NCI-H2107 (cell line): ENCODE measurements at regions not wholly inside any gene's neighbourhood (a gene's known extent, or its start where the extent isn't known, plus 50 kb on each side); places are given as distances from the start of the nearest gene placed in this dataset.

Experiments
- DNase-seq: peaks from one replicate; lab custom pipeline; 2025; lab: John Stamatoyannopoulos, UW

DNA sequence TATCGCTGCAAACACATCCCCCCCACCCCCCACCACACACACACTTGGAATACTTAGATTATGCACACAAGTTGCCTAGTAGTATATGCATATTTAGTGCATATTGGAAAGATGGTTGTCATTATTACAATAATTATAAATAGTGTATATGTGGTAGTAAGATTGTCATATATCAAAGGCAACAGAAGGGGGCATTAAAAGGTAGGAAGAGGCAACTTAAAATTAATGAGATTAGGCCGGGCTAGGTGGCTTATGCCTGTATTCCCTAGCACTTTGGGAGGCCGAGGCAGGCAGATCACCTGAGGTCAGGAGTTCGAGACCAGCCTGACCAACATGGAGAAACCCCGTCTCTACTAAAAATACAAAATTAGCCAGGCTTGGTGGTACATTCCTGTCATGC lies 52.1 kb downstream of the GSC start:
- DNase-seq: no peak

- no peak for DNase-seq
Observed at GRCh38 chr14:94716976-94717375, 52.9 kb downstream of the GSC start.

DNA sequence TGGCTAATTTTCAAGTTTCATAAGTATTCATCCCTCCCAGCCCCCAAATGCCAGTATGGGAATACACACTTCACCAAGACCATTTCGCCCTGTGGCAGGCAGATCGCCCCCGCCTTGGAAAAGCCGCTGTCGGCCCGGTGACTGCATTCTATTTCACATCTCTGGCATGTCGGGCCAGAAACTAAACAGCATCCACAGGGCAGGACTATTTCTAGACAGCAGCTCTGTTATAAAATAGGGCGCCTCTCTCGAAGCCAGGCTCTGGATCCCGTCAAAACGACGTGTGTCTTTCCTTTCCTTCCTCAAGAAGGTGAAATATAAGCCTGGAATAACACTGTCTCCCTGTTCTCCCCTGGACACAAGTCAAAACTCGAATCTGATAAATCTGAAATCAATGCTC lies 56.8 kb downstream of the GSC start:
- no peak for DNase-seq

- DNase-seq: no peak
Observed at GRCh38 chr14:94710731-94711130, 59.2 kb downstream of the GSC start.

GRCh38 chr14:94707494-94707893 lies 62.4 kb downstream of the GSC start:
- no peak for DNase-seq

DNA sequence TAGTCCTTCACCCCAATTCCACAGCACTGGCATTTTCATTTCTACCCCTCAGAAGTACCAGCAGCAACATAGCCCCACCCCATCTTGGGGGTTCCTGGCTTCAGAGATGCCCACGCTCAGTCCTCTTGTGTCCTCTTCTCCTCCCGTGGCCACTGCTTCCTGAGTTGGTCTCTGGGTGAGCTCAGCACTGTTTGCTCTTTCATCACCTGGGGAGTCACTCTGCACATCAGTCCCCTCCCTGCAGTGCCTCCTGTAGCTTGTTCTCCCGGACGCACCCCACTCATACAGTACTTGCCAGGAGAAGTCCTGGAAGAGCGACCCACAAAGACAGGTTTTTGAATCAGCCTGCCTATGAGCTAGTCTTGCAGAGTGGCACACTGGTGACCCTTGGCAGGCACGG lies 63.8 kb downstream of the GSC start:
- DNase-seq: no peak

- no peak for DNase-seq
Observed at GRCh38 chr14:94702629-94703028, 67.3 kb downstream of the GSC start.

- DNase-seq: no peak
Observed at GRCh38 chr14:94701861-94702370, 68.0 kb downstream of the GSC start.

DNA sequence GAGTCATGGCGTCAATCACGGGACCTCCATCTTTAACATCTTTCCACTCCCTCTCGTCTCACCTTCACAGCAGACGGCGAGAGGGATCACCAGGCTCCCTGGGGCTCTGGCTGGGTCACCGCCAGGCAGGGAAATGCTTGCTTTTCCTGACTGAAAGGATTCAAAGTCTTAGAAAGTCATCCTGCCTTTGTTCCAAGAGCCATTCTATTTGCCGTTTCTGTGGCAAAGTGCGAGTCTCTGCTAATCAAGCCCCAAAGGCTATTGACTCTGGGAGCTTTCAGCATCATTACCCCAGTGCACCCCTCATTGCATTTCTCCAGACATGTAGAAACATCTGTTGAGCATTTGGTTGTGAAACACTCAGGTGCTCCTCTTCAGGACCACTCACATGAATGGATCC lies 69.6 kb downstream of the GSC start:
- no peak for DNase-seq

DNA sequence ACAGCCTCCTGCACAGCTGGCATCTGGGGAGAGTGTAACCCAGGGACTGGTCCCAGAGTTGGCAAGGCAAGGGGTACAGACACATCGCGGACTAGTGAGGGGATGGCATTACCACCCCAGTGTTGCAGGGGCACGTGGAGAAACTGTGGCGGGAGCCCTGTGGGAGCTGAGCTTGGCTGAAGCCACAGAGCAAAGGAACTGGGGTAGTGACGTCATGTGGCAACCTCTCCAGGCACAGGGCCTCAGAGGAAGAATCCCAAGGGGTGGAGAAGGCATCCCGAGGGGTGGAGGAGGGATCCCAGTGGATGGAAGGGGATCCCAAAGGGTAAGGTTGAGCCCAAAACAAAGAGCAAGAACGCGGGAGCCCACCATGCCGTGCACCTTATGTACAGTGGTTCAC lies 70.1 kb downstream of the GSC start:
- no peak for DNase-seq

GRCh38 chr14:94697773-94698556 lies 71.9 kb downstream of the GSC start:
- DNase-seq: no peak

DNA sequence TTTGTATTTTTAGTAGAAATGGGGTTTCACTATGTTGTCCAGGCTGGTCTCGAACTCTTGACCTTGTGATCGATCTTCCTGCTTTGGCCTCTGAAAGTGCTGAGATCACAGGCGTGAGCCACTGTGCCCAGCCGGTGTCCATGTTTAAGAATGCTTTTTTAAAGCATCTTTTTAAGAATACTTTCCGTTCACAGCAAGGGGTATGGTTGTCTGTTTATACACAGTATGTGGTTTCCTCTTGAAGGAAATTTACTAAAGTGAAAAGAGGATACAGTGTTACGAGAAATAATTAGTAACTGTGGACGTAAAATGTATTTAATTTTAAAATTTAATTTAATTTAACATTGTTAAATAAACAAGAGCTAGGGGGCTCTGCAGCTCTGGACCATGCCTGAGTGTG lies 73.4 kb downstream of the GSC start:
- DNase-seq: no peak

DNA sequence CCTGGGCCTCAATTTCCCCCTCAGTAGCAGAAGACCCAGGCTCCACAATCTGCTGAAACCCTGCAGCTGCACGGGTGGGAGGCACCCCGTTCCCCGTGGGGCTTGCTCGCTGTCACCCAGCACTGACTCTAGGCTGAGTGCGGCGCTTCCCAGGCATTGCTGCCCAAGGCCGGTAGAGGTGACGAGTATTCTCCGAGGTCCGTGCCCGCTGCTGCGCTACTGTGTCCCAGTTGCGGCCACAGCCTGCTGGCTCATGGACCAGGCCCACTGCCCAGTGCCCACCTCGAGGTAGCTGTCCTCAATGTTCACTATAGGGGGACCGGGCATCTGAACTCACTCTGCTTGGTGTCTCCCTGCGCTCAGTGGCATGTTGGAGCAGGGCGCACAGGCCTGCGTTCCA lies 74.7 kb downstream of the GSC start:
- DNase-seq: no peak

DNA sequence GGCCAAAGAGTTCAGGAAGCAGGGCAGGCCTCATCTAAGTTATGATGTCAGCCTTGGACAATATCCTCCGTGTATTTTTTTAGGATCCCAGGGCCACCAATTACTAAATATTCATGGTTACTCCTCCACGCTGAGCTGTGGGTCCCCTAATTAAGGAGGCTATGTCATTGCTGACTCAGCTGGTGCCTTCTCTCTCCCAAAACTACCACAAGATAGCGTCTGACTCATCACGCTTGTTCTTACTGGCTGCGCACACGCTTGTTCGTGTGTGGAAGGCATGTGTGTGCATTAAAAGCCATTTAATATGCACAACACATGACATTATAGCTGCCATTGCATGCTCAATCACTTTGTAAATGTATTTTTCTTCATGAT lies 78.3 kb downstream of the GSC start:
- DNase-seq: no peak

DNA sequence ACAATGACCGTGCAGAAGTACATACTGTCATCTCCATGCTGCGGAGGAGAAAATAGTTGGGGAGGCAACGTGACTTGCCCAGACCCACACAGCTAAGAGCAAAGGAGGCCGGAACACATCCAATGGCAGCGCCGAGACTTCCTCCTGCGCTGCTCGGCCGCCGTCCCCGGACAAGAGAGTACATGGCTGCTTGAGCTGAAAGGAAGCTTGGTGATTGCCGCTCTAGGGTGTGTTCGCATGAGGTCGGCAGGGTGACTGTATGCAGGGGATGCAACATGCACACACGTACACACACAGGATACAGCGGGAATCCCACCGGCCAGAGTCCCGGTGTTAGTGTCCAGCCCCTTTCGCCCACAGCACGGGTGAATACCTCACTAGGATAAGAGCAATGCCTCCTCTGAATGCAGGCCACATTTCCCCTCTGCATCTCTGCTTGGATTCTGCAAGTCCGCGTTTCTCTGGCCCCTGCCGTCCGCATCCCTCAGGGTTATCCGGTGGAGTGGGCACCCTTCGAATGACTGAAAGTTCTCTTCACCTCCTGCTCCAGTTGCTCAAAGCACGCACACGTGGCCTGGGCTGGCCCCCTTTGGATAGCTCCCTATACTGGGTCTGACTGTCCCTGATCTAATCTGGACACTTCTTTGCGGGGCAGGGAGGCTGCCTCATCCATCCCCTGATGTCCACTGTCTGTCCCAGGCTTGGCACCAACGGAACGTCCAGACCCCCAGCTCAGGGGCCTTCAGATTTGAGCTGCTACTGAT lies 78.8 kb downstream of the GSC start:
- DNase-seq: no peak

GRCh38 chr14:94690486-94690885 lies 78.3 kb downstream of the SERPINA3 start:
- no peak for DNase-seq

- no peak for DNase-seq
Observed at GRCh38 chr14:94689985-94690400, 77.8 kb downstream of the SERPINA3 start.

GRCh38 chr14:94689218-94689984 lies 77.2 kb downstream of the SERPINA3 start:
- DNase-seq: peak; percentile 34

- DNase-seq: no peak
Observed at GRCh38 chr14:94686511-94687160, 74.4 kb downstream of the SERPINA3 start.

- DNase-seq: no peak
Observed at GRCh38 chr14:94685681-94686485, 73.7 kb downstream of the SERPINA3 start.

- DNase-seq: no peak
Observed at GRCh38 chr14:94685166-94685581, 73.0 kb downstream of the SERPINA3 start.
